ENCODE measurements at regions not wholly inside any gene's neighbourhood (a gene's known extent, or its start where the extent isn't known, plus 50 kb on each side); places are given as distances from the start of the nearest gene placed in this dataset.
"Not testable (repeated sequence)": the region's sequence is repeated elsewhere in the genome, so short reads cannot be mapped to it uniquely, and the experiment has no call there.

DNA sequence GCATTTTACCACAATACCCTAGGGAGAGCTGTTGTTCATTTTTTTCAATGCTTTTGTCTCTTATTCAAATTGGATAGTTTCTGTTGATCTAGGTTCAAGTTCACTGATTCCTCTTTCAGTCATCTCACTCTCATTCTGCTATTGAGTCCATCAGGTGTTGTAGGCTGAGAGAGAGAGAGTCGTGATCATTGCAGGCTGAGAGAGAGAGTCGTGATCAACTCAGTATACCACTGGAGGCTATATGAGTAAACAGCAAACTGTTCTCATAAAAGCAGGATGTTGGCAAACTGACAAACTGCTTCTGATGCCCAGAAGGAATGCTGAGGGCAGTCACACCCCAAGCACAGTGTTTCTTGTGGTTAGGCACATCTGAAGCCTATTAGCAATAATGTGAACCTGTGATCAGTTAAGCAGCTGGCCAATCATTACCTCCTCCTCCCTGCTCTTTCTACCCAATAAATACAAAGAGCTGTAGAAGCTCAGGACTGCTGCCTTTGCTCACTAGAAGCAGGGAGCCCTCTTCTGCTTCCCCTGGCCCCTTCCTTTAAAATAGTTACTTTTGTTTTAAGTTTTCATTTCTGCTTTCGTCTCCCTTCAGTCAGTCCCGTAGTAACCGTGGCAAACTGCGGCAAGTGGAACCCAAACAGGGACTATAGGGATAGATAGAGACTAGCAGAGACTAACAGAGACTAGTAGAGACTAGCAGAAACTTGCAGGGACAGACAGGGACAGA, 476.1 kb upstream of the ACO1 start:
- CTCF ChIA-PET = interaction anchor here (0.7 kb wide), 1 partner anchor 9 kb away, joined by 4 read pairs; no protein-coding TSS in a partner anchor
- no peak overlapping the region for H3K27ac ChIP-seq
- no peak for TF ChIP-seq CTCF (conservative IDR thresholded peaks at IDR 0.05; ENCODE audit: low read depth)
- POLR2A ChIA-PET (ENCODE audit: low non-redundant PET) = interaction anchor here (0.6 kb wide), 1 partner anchor 643 kb away, joined by 8 read pairs; no protein-coding TSS in a partner anchor
- peak; percentile 8 for DNase-seq (ENCODE audit: low spot score)

GRCh38 chr9:31908891-31909480, 475.5 kb upstream of the ACO1 start:
- TF ChIP-seq CTCF (conservative IDR thresholded peaks at IDR 0.05; ENCODE audit: low read depth) = no peak
- ChIA-PET POLR2A (ENCODE audit: low non-redundant PET) (interaction anchor here (0.6 kb wide), 1 partner anchor 643 kb away, joined by 8 read pairs; no protein-coding TSS in a partner anchor), CTCF (no interaction called here)
- no peak for DNase-seq (ENCODE audit: low spot score)
- H3K27ac ChIP-seq = no peak overlapping the region

GRCh38 chr9:31912636-31913035, 471.8 kb upstream of the ACO1 start:
- no peak for TF ChIP-seq CTCF (conservative IDR thresholded peaks at IDR 0.05; ENCODE audit: low read depth)
- CTCF ChIA-PET = no interaction called here
- POLR2A ChIA-PET (ENCODE audit: low non-redundant PET) = no interaction called here
- no peak overlapping the region for H3K27ac ChIP-seq
- DNase-seq (ENCODE audit: low spot score) = no peak

DNA sequence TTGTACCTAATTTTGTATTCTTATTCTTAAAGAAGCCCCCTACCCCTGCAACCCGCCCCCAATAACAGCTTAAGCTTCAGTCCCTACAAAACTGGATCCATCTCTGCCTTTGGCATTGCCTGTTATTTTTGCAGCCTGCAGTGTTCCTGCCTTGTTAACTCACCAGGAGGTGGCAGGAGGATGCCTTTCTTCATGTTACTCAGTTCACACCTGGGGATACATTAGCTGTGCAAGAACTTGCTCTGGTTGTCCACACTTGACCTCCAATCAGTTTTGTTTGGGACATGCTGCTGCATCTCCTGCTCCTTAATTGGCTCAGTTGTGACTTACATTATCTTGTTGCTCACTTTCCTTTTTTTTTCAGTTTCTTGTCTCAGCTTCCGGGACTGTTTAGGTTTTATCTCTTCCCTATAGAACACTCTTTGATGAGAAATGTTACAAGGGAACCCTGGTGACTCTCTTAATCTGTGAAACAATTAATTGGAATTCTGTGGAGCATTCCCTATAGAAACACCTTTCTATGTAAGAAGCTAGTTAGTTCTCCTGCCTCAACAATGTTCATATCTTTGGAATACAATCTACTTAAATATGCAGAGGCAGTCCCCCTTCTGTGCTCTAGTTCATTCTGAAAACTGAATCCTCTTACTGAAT, 467.7 kb upstream of the ACO1 start:
- DNase-seq (ENCODE audit: low spot score) = peak; percentile 5
- POLR2A ChIA-PET (ENCODE audit: low non-redundant PET) = no interaction called here
- CTCF ChIA-PET = interaction anchor here (0.5 to 1.5 kb wide), 6 partner anchors 9 to 1173 kb away, joined by 3 to 4 read pairs (median 4); no protein-coding TSS in a partner anchor

DNA sequence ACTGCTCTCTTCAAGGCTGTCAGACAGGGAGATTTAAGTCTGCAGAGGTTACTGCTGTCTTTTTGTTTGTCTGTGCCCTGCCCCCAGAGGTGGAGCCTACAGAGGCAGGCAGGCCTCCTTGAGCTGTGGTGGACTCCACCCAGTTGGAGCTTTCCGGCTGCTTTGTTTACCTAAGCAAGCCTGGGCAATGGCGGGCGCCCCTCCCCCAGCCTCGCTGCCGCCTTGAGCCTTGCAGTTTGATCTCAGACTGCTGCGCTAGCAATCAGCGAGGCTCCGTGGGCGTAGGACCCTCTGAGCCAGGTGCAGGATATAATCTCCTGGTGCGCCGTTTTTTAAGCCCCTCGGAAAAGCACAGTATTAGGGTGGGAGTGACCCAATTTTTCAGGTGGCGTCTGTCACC, 446.7 kb upstream of the ACO1 start:
- DNase-seq (ENCODE audit: low spot score); POLR2A ChIA-PET (ENCODE audit: low non-redundant PET); CTCF ChIA-PET; H3K27ac ChIP-seq: not testable (repeated sequence)

More for the DNA sequence above, 467.7 kb upstream of the ACO1 start:
- TF ChIP-seq CTCF (conservative IDR thresholded peaks at IDR 0.05; ENCODE audit: low read depth) = no peak
- H3K27ac ChIP-seq = no peak overlapping the region

DNA sequence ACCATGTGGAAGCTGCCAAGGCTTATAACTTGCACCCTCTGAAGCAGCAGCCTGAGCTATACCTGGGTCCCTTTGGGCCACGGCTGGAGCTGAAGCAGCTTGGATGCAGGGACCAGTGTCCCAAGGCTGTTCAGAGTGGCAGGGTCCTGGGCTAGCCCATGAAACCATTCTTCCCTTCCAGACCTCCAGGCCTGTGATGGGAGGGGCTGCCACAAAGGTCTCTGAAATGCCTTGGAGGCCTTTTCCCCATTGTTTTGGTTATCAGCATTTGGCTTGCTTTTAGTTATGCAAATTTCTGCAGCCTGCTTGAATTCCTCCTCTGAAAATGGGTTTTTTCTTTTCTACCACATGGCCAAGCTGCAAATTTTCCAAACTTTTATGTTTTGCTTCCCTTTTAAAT, 433.7 kb upstream of the ACO1 start:
- ChIA-PET CTCF (no interaction called here), POLR2A (ENCODE audit: low non-redundant PET) (no interaction called here)
- no peak for TF ChIP-seq CTCF (conservative IDR thresholded peaks at IDR 0.05; ENCODE audit: low read depth)
- H3K27ac ChIP-seq = no peak overlapping the region
- DNase-seq (ENCODE audit: low spot score) = no peak

GRCh38 chr9:31958572-31958971, 425.9 kb upstream of the ACO1 start:
- POLR2A ChIA-PET (ENCODE audit: low non-redundant PET) = no interaction called here
- DNase-seq (ENCODE audit: low spot score) = no peak
- no peak for TF ChIP-seq CTCF (conservative IDR thresholded peaks at IDR 0.05; ENCODE audit: low read depth)
- CTCF ChIA-PET = no interaction called here
- H3K27ac ChIP-seq = no peak overlapping the region

Data from RWPE1 (cell line).